ENCODE measurements at regions not wholly inside any gene's neighbourhood (a gene's known extent, or its start where the extent isn't known, plus 50 kb on each side); places are given as distances from the start of the nearest gene placed in this dataset.
A peak's percentile ranks its signal among the peaks of the same experiment; 100 is the strongest.

GRCh38 chrX:102833136-102833535, 103.9 kb upstream of the RAB40AL start:
- Histone ChIP-seq H3K36me3 (peaks cover 0 to 6% (median 0%) of the 10 kb centered on the region in 9 donors), H3K4me3 (no peak overlapping the region), H3K27ac (no peak overlapping the region), H3K4me1 (no peaks in the 10 kb centered on the region), H3K9me3 (no peaks in the 10 kb centered on the region), H3K27me3 (peaks cover 0 to 5% (median 0%) of the 10 kb centered on the region in 7 donors)
- 88 to 90% methylated on average over 3 of the region's 3 CpGs for WGBS, 2 donors
- DNase-seq: no peak
- TF ChIP-seq, protein P1, sequence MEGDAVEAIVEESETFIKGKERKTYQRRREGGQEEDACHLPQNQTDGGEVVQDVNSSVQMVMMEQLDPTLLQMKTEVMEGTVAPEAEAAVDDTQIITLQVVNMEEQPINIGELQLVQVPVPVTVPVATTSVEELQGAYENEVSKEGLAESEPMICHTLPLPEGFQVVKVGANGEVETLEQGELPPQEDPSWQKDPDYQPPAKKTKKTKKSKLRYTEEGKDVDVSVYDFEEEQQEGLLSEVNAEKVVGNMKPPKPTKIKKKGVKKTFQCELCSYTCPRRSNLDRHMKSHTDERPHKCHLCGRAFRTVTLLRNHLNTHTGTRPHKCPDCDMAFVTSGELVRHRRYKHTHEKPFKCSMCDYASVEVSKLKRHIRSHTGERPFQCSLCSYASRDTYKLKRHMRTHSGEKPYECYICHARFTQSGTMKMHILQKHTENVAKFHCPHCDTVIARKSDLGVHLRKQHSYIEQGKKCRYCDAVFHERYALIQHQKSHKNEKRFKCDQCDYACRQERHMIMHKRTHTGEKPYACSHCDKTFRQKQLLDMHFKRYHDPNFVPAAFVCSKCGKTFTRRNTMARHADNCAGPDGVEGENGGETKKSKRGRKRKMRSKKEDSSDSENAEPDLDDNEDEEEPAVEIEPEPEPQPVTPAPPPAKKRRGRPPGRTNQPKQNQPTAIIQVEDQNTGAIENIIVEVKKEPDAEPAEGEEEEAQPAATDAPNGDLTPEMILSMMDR (IDR thresholded peaks at IDR 0.05): no peak
- intact Hi-C loops (cut with DNase I): no loop called here
- no peak for ATAC-seq

DNA sequence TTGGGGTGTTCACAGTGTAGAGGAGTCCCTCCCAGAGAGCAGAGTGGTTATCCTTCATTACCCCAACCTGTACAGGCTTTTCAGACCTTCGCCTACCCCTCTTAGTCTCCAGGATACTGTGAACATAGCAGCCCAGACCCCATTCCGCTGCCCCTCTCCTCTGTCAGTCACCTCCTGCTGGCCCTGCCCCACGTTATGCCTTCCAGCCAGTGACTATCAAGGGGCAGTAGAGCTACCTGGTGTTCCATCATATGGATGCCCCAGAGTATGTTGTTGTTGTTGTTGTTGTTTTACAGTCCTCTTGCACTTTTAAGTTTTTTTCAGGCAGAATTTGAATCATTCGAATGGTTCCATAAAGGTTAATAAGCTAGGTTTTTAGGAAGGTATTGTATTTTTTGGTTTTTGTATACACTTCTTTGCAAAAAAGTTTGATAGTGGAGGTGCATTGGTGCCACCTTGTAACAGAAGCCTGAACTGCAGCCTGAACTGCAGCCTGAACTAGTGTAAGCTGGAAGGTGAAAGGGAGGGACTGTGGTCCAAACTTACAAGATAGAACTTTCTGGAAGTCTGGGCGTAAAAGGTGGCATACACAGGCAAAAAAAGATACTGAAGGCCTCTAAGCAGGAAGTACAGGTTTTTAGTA, 101.4 kb upstream of the RAB40AL start:
- intact Hi-C loops (cut with DNase I): no loop called here
- Histone ChIP-seq H3K27ac (no peak overlapping the region), H3K36me3 (peaks cover 0 to 10% (median 0%) of the 10 kb centered on the region in 9 donors), H3K9me3 (no peaks in the 10 kb centered on the region), H3K4me3 (no peak overlapping the region), H3K27me3 (no peaks in the 10 kb centered on the region), H3K4me1 (no peaks in the 10 kb centered on the region)
- DNase-seq (no peak), ATAC-seq (no peak)
- TF ChIP-seq, protein P1 (IDR thresholded peaks at IDR 0.05): peak in 7 of 9 donors; percentile 39 to 60 (median 48)
- WGBS, 2 donors: 75 to 76% methylated on average over 5 of the region's 5 CpGs

- TF ChIP-seq, protein P1 (IDR thresholded peaks at IDR 0.05): no peak
- DNase-seq: no peak
- Histone ChIP-seq H3K27me3 (no peaks in the 10 kb centered on the region), H3K27ac (no peak overlapping the region), H3K4me1 (no peaks in the 10 kb centered on the region), H3K36me3 (peaks cover 0 to 10% (median 0%) of the 10 kb centered on the region in 9 donors), H3K9me3 (no peaks in the 10 kb centered on the region), H3K4me3 (no peak overlapping the region)
- 88 to 100% methylated on average over 1 of the region's 1 CpG for WGBS, 2 donors
- ATAC-seq: no peak
- intact Hi-C loops (cut with DNase I): no loop called here
Observed at GRCh38 chrX:102837847-102838246, 99.2 kb upstream of the RAB40AL start.

DNA sequence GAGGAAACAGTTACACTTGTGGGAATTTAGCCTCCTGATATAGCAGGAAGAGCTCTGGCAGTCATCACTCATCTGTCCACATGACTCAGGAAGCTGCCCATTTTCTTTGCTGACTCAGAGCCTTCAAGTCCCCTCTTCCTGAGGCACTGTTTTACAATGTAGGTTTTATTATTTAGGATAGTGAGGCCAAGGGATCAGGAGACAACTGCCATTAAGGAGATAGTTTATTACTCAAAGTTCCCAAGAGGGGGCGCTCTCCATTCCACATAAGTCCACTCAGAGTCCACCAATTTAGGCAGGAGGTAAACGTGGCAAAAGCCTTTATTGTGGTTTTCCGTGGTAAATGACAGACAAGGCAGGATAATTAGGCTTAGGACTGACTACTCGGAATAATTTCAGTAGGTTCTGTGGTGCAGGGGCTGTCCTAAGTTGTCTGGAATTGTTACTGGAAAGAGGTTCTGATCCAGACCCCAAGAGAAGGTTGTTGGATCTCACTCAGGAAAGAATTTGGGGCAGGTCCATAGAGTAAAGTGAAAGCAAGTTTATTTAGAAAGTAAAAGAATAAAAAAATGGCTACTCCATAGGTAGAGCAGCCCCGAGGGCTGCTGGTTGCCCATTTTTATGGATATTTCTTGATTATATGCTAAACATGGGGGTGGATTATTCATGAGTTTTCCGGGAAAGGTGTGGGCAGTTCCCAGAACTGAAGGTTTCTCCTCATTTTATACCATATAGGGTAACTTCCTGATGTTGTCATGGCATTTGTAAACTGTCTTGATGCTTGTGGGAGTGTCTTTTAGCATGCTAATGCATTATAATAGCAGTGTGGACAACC, 96.0 kb upstream of the RAB40AL start:
- WGBS, 2 donors: 80 to 87% methylated on average over 6 of the region's 6 CpGs
- DNase-seq (no peak), ATAC-seq (no peak)
- TF ChIP-seq, protein P1 (IDR thresholded peaks at IDR 0.05): peak in 1 of 9 donors; percentile 11
- intact Hi-C loops (cut with DNase I): no loop called here
- H3K9me3 ChIP-seq: no peaks in the 10 kb centered on the region
- H3K27me3 ChIP-seq: no peaks in the 10 kb centered on the region
- H3K4me1 ChIP-seq: no peaks in the 10 kb centered on the region
- no peak overlapping the region for H3K4me3 ChIP-seq
- peaks cover 0 to 21% (median 0%) of the 10 kb centered on the region in 9 donors for H3K36me3 ChIP-seq
- H3K27ac ChIP-seq: no peak overlapping the region

Data from heart right ventricle (tissue), 16 donors.